Brain microvascular endothelial cell (primary cell): ENCODE measurements at regions not wholly inside any gene's neighbourhood (a gene's known extent, or its start where the extent isn't known, plus 50 kb on each side); places are given as distances from the start of the nearest gene placed in this dataset.

ENCODE experiments used
- DNase-seq: peaks from one replicate; pipeline ENCODE4 v3.0.0-alpha.2; 2020
- H3K27ac ChIP-seq: fragments of 250-450 bp; sonication (Bioruptor Pico); 2 replicates; pipeline ENCODE4 v1.5.1; 2020; ENCODE audit warnings: mild to moderate bottlenecking, moderate library complexity
- H3K27me3 ChIP-seq: fragments of 250-450 bp; sonication (Bioruptor Pico); replicated peaks from 2 replicates; pipeline ENCODE4 v1.5.1; 2020; ENCODE audit warnings: mild to moderate bottlenecking
- H3K36me3 ChIP-seq: fragments of 250-450 bp; sonication (Bioruptor Pico); replicated peaks from 2 replicates; pipeline ENCODE4 v1.5.1; 2020; ENCODE audit warnings: mild to moderate bottlenecking
- H3K4me3 ChIP-seq: 2 replicates; pipeline ENCODE4 v1.5.1; 2011; ENCODE audit warnings: low read depth, mild to moderate bottlenecking, control low read depth, low read length, moderate library complexity
- in situ Hi-C: cut with HindIII; loops from 2 replicates; pipeline ENCODE4 v1.10.0; 2017; ENCODE audit warnings: low sequenced_read_pairs, low pct_ligation_motif_present
- TF ChIP-seq, protein P1 (sequence below): IDR thresholded peaks from 2 replicates; pipeline ENCODE4 v1.5.1; 2011; ENCODE audit warnings: low read depth, mild to moderate bottlenecking, moderate library complexity, low read length, control low read depth, inconsistent platforms; ENCODE audit errors: missing control alignments

DNA sequence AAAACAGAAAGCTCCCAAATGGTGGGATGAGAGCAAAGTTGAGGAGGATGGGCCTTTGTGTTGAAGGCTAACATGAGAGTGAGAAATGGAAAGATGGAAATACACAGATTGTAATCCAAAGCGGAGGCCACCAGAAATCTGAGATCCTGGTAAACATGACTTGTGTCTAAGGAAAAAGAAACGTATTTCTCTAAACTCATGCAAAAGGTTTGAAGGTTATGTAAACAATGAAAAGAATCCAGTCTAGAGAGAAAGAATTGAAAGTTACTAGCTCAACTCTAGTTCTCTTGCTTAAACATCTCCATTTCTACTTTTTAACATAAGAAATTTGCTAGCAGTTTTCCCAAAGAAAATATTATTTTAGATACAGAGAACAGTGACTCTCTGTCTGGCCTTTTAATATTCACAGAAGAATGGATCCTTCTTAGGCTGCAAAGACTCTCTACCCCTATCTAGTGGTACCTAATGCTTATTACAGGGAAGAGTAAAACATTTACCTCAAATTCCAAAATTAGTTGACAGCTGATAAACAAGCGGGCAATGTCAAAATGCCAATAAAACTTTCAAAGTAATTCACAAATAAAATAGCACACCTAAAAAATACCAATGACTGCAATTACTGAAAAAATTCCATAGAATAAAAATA lies 75.8 kb upstream of the SOX5 start:
- Histone ChIP-seq H3K36me3 (no peaks in the 10 kb centered on the region), H3K27ac (no peak overlapping the region), H3K27me3 (no peaks in the 10 kb centered on the region), H3K4me3 (no peak overlapping the region)
- in situ Hi-C loops: no loop called here
- TF ChIP-seq, protein P1, sequence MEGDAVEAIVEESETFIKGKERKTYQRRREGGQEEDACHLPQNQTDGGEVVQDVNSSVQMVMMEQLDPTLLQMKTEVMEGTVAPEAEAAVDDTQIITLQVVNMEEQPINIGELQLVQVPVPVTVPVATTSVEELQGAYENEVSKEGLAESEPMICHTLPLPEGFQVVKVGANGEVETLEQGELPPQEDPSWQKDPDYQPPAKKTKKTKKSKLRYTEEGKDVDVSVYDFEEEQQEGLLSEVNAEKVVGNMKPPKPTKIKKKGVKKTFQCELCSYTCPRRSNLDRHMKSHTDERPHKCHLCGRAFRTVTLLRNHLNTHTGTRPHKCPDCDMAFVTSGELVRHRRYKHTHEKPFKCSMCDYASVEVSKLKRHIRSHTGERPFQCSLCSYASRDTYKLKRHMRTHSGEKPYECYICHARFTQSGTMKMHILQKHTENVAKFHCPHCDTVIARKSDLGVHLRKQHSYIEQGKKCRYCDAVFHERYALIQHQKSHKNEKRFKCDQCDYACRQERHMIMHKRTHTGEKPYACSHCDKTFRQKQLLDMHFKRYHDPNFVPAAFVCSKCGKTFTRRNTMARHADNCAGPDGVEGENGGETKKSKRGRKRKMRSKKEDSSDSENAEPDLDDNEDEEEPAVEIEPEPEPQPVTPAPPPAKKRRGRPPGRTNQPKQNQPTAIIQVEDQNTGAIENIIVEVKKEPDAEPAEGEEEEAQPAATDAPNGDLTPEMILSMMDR: peak; percentile 49
- DNase-seq: no peak

DNA sequence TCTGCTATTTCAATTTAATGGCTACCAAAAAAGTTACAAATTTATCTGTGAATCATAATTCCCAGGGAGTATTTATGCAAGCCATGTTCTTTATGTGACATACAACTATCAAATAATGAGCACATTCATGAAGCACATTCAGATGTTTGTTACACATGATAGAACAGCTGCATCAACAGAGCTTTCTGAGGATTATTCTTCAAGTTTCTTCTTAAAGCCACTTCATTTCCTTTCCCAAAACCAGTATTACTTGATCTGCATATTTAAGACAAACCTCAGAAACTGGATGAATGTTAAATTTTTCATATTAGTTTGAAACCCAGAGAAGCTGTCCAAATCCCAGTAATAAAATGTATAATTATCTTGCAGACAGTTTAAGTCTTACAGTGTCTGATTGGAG lies 73.6 kb upstream of the SOX5 start:
- Histone ChIP-seq H3K4me3 (no peak overlapping the region), H3K27me3 (no peaks in the 10 kb centered on the region), H3K27ac (no peak overlapping the region), H3K36me3 (no peaks in the 10 kb centered on the region)
- TF ChIP-seq, protein P1: no peak
- no peak for DNase-seq
- in situ Hi-C loops: no loop called here

DNA sequence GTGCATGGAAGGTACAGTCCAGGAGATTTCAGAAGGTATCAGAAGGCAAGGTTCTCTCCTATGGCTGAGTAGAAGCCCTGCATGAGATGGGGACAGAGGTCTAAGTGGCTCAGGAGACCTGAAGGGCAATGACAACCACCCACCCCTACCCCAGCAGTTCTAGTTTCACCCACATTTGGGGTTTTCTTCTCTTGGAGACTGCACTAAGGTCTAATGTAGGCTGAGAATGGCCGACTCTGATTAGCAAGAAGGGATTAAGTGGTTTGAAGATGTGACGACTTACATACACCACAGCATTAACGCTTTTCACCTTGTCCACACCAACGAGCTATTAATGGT lies 71.7 kb upstream of the SOX5 start:
- H3K27me3 ChIP-seq: no peaks in the 10 kb centered on the region
- DNase-seq: no peak
- TF ChIP-seq, protein P1: no peak
- no peak overlapping the region for H3K4me3 ChIP-seq
- H3K27ac ChIP-seq: no peak overlapping the region
- in situ Hi-C loops: no loop called here
- H3K36me3 ChIP-seq: no peaks in the 10 kb centered on the region

DNA sequence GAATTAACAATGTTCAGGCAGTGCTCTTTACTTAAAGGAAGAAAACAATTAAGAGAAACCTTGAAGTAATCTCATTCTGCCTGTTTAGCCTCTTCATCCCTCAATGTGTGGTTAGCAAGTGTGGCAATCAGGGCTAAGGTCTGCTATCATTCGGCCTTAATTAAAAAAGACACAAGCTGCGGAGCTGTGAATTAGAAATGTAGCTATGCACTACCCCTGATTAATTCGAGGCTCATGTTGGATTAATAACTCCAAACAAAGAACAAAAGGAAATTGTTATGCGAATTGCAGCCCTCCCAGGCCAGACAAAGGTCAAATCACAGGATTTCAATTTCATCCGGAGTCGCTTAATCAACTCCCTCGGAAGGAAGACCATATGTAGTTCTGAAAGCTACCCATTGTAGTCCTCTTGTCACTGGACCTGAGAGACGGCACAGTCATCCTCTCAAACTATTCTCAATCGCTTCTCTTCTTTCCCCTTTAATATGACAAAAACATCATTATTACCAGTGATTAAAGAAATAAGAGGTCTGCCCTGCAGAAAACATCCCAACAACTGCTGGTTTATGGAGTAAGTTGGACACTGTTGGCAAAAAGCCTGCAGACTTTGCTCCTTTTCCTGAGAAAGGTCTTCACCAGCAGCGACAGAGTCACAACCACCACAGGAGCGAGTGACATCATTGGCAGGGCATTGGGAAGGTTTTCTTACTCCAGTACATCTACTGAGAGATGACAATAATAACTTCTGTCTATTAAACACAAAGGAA lies 71.1 kb upstream of the SOX5 start:
- H3K27me3 ChIP-seq: no peaks in the 10 kb centered on the region
- H3K27ac ChIP-seq: no peak overlapping the region
- no peaks in the 10 kb centered on the region for H3K36me3 ChIP-seq
- in situ Hi-C loops: no loop called here
- H3K4me3 ChIP-seq: no peak overlapping the region
- no peak for DNase-seq
- TF ChIP-seq, protein P1: no peak

DNA sequence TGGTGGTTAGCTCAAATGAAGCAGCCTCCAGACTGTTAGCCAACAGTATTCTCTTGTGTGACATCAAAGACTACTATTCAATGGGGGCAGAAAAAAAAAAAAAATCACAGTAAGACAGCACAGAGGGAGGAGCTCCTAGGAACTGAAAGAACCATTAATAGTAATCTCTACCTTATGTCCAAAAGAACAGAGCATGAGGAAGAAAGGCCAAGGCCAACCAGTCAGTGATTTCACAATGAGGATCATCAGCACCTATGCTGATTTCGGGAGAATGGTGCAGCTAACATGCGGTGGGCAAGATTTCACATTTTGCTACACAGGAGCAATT lies 66.3 kb upstream of the SOX5 start:
- H3K4me3 ChIP-seq: no peak overlapping the region
- H3K27ac ChIP-seq: no peak overlapping the region
- TF ChIP-seq, protein P1: no peak
- no peaks in the 10 kb centered on the region for H3K36me3 ChIP-seq
- in situ Hi-C loops: no loop called here
- DNase-seq: no peak
- no peaks in the 10 kb centered on the region for H3K27me3 ChIP-seq
